Lung (tissue), 11 donors: ENCODE measurements at regions not wholly inside any gene's neighbourhood (a gene's known extent, or its start where the extent isn't known, plus 50 kb on each side); places are given as distances from the start of the nearest gene placed in this dataset.
A peak's percentile ranks its signal among the peaks of the same experiment; 100 is the strongest.

Source experiments
- ATAC-seq: fragments of 200-7000 bp; cut with Tn5 transposase; one replicate; pipeline ENCODE4 v1.9.1; 2020; ENCODE audit warnings: moderate number of reproducible peaks; ENCODE audit not compliant: insufficient read depth, low FRiP score
- DNase-seq, 3 donors: peaks; one replicate each; pipeline ENCODE4 v3.0.0-alpha.2; 2013 to 2017
- H3K27ac ChIP-seq, 2 donors: one replicate each; pipeline ENCODE4 v1.5.1; 2013; ENCODE audit warnings: mild to moderate bottlenecking in 2 of 2, moderate library complexity in 2 of 2, control low read depth in 1 of 2, inconsistent platforms in 1 of 2, low read depth in 1 of 2, low read length in 1 of 2
- H3K27me3 ChIP-seq, 3 donors: one replicate each; pipeline ENCODE4 v1.5.1; 2013; ENCODE audit warnings: low read length in 2 of 3; ENCODE audit not compliant: control insufficient read depth in 3 of 3, insufficient read depth in 3 of 3
- H3K36me3 ChIP-seq, 4 donors: one replicate each; pipeline ENCODE4 v1.5.1; 2013; ENCODE audit warnings: low read length in 4 of 4, mild to moderate bottlenecking in 1 of 4, moderate library complexity in 1 of 4; ENCODE audit not compliant: control insufficient read depth in 4 of 4, insufficient read depth in 4 of 4
- H3K4me1 ChIP-seq, 5 donors: one replicate each; pipeline ENCODE4 v1.5.1; 2013; ENCODE audit warnings: low read length in 5 of 5, mild to moderate bottlenecking in 2 of 5, moderate library complexity in 1 of 5; ENCODE audit not compliant: control insufficient read depth in 5 of 5, insufficient read depth in 5 of 5
- H3K4me3 ChIP-seq: one replicate; pipeline ENCODE4 v1.5.1; 2013; ENCODE audit warnings: mild to moderate bottlenecking, control low read depth, moderate library complexity
- H3K9ac ChIP-seq, 2 donors: one replicate each; pipeline ENCODE4 v1.5.1; 2013; ENCODE audit warnings: low read length in 2 of 2, control low read depth in 1 of 2; ENCODE audit not compliant: insufficient read depth in 1 of 2
- H3K9me3 ChIP-seq, 4 donors: one replicate each; pipeline ENCODE4 v1.5.1; 2013; ENCODE audit warnings: low read length in 3 of 4, mild to moderate bottlenecking in 1 of 4, moderate library complexity in 1 of 4; ENCODE audit not compliant: control insufficient read depth in 4 of 4, insufficient read depth in 3 of 4
- WGBS, 2 donors: extraction: QIAGEN DNeasy Blood & Tissue Kit; methylation state at CpG; one replicate each; pipeline ENCODE4 v1.1.7; 2013; 5-methylcytosine and 5-hydroxymethylcytosine counted together
- TF ChIP-seq, protein P1 (sequence below): IDR thresholded peaks from 2 replicates; pipeline ENCODE4 v1.5.1; 2012; ENCODE audit warnings: mild to moderate bottlenecking; ENCODE audit errors: control extremely low read depth, extremely low read depth
- donor health status: control.
- donor health status: control.
- donor health status: Bipolar disorder and iron deficiency.
- donor health status: healthy.
- donor health status: DM: yes; HTN: yes; CAD: no.

DNA sequence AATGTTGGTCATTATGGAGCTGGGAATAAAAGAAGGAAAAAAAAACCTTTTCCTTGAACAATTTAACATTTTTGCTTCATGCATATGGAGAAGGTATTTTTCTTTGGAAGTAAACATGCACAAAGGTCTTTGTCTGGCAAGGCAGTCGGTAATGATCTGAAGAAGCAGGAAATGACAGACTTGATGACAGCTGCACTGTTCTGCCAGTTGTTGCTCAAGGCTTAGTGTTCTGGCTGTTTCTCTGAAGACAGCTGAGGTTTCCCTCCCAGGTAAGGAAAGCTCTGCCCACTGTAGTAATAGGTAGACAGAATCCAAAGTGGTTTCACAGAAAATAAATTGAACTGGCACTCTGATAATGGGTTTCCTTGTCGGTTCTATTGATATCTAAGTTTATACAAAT, 308.4 kb upstream of the GCFC2 start:
- WGBS, 2 donors = 38 to 41% methylated on average over 2 of the region's 2 CpGs
- Histone ChIP-seq H3K27me3 (no peaks in the 10 kb centered on the region), H3K27ac (no peak overlapping the region), H3K9ac (no peak overlapping the region), H3K4me3 (no peak overlapping the region), H3K9me3 (peaks cover 0 to 3% (median 0%) of the 10 kb centered on the region in 4 donors), H3K36me3 (no peaks in the 10 kb centered on the region), H3K4me1 (no peaks in the 10 kb centered on the region)
- ATAC-seq (no peak), DNase-seq (peak in 1 of 3 donors; percentile 18)
- TF ChIP-seq, protein P1, sequence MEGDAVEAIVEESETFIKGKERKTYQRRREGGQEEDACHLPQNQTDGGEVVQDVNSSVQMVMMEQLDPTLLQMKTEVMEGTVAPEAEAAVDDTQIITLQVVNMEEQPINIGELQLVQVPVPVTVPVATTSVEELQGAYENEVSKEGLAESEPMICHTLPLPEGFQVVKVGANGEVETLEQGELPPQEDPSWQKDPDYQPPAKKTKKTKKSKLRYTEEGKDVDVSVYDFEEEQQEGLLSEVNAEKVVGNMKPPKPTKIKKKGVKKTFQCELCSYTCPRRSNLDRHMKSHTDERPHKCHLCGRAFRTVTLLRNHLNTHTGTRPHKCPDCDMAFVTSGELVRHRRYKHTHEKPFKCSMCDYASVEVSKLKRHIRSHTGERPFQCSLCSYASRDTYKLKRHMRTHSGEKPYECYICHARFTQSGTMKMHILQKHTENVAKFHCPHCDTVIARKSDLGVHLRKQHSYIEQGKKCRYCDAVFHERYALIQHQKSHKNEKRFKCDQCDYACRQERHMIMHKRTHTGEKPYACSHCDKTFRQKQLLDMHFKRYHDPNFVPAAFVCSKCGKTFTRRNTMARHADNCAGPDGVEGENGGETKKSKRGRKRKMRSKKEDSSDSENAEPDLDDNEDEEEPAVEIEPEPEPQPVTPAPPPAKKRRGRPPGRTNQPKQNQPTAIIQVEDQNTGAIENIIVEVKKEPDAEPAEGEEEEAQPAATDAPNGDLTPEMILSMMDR = no peak

DNA sequence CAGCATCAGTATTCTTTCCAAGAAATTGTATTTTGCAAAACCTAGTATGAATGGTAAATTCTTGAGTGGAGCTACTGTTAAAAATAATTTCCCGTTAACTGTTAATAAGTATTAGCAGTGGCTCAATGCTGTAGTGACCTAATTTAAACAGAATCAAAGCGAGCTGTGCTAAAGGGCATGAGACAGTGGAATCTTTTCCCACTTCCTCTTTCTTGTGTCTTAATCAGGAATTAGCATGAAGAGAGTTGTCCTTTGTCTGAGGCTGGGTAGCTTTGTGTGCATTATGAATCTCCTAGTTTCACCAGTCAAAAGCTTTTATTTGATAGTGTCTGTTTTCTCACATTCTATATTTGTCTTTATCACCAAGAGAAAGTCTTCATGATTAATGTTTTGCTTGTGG, 298.8 kb upstream of the GCFC2 start:
- ATAC-seq = no peak
- no peaks in the 10 kb centered on the region for H3K36me3 ChIP-seq
- H3K27me3 ChIP-seq = no peaks in the 10 kb centered on the region
- H3K9me3 ChIP-seq = no peaks in the 10 kb centered on the region
- no peak for DNase-seq
- WGBS, 2 donors = 72 to 87% methylated on average over 2 of the region's 2 CpGs
- H3K27ac ChIP-seq = no peak overlapping the region
- H3K9ac ChIP-seq = no peak overlapping the region
- TF ChIP-seq, protein P1 = no peak
- H3K4me3 ChIP-seq = no peak overlapping the region
- no peaks in the 10 kb centered on the region for H3K4me1 ChIP-seq

DNA sequence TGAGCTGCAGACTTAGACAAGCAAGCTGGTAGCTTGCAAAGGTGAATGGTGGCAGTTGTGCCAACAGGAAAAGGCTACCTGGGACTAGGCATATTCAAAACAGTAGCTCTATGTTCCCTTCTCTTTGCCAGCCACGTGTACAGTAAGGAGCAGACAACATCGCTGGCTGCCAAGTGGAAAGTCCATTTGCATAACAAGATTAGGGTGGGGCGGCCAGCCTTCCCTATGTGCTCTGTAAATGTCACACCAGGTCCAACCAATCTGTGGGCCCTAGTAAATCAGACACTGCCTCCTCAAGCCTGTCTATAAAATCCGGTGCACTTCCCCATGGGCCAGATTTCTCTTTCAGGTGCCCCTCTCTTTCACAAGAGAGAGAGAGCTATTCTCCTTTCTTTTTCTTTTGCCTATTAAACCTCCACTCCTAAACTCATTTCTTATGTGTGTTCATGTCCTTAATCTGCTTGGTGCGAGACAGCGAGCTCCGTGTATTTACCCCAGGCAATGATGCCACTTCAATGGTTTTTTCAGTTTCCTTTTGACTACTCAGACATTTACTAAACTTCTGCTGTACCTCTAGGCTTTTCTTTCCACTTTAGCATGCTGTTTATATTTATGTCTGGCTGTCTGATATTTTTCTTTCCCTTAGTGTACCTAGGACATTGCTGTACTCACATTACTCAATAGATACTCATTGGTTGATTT, 297.4 kb upstream of the GCFC2 start:
- H3K4me3 ChIP-seq = no peak overlapping the region
- DNase-seq = peak in 1 of 3 donors; percentile 1
- ATAC-seq = peak; percentile 58

More for the DNA sequence above, 297.4 kb upstream of the GCFC2 start:
- Histone ChIP-seq H3K4me1 (no peaks in the 10 kb centered on the region), H3K36me3 (no peaks in the 10 kb centered on the region), H3K9me3 (no peaks in the 10 kb centered on the region), H3K27ac (no peak overlapping the region), H3K27me3 (no peaks in the 10 kb centered on the region), H3K9ac (no peak overlapping the region)
- 56 to 64% methylated on average over 7 of the region's 7 CpGs for WGBS, 2 donors
- TF ChIP-seq, protein P1 = no peak
